ENCODE measurements at regions not wholly inside any gene's neighbourhood (a gene's known extent, or its start where the extent isn't known, plus 50 kb on each side); places are given as distances from the start of the nearest gene placed in this dataset.
A peak's percentile ranks its signal among the peaks of the same experiment; 100 is the strongest.

DNA sequence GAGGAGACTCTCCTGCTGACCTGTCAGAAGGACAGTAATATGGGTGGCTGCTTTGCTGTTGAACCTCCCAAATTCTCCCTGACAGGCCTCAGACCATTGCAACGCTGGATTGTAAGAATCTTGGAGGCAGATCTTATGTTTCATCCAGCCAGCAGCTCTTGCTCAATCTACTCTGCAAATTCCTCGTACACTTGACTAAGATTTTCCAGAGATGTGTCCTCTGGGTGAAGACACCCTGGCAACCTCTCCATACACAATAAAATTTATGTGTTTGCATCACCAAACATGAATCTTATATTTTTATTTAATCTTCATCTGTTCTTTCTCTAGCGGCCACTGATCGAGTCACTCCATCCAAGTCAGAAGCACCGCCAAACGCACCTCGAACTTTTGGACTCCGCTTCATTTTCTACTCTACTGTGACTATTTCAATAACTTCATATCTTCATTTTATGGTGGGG is 623.1 kb downstream of the ACTR3B start:
- DNase-seq (ENCODE audit: low read depth): peak; percentile 88

- no peak for DNase-seq (ENCODE audit: low read depth)
These were observed 624.2 kb downstream of the ACTR3B start for GRCh38 chr7:153383781-153384180.

GRCh38 chr7:153385502-153385901 is 626.0 kb downstream of the ACTR3B start:
- no peak for DNase-seq (ENCODE audit: low read depth)

- no peak for DNase-seq (ENCODE audit: low read depth)
These were observed 627.0 kb downstream of the ACTR3B start for GRCh38 chr7:153386556-153386955.

DNA sequence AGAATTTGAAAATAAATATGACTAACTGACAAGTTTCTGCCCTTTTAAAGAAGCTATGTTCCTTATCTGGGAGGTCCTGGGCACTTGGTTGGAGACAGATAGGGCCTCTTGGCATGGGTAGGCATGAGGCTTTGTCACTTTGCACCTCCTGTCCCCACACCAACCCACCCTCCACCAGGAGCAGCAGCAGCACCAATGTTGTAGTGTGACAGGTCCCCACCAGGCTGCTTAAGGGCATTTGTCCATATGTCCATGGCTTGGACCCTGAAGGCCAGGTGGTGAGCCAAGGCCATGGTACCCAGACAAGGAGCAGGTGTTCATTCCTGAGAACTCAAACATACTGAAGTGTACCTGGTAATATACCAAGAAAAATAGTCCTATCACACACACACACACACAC is 629.1 kb downstream of the ACTR3B start:
- DNase-seq (ENCODE audit: low read depth): no peak

- no peak for DNase-seq (ENCODE audit: low read depth)
These were observed 629.7 kb downstream of the ACTR3B start for GRCh38 chr7:153389261-153389660.

DNA sequence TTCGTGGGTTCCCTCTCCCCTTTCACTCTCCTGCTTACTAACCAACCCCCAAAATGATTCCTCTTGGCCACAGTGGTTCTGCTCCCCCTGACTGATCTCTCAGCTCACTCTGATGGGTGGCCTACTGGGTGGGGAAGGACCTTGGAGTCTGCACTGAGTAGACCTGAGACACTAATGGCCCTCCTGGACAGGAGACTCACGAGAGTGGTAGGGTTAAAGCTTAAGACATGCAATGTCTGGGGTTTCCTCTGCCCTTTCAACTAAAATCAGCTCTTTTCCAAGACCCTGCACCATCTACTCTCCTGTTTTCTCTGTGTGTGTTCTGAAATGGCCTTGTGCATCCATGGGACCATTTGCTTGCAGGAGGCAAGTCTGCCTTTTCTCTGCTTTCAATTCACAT is 631.4 kb downstream of the ACTR3B start:
- no peak for DNase-seq (ENCODE audit: low read depth)

- DNase-seq (ENCODE audit: low read depth): no peak
These were observed 633.2 kb downstream of the ACTR3B start for GRCh38 chr7:153392726-153393125.

- DNase-seq (ENCODE audit: low read depth): no peak
These were observed 634.1 kb downstream of the ACTR3B start for GRCh38 chr7:153393666-153394065.

DNA sequence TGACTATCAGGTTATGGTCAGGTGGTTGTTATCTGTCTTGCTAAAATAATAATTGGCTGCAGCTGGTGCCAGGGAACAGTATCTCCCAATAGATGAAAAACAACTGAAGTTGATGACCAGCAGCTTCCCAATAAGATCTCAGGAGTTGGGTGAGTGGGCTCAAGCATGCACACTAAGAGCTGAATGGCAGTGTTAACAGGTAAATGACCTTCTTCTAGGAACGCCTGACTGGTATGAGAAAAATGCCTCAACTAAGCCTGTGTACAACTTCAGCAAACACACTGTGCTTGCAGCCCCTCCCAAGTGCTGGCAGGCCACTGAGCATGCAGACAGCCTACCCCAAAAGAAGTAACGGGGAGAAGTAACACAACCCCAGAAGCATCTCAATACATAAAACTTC is 636.9 kb downstream of the ACTR3B start:
- DNase-seq (ENCODE audit: low read depth): no peak

GRCh38 chr7:153397459-153397858 is 637.9 kb downstream of the ACTR3B start:
- no peak for DNase-seq (ENCODE audit: low read depth)

DNA sequence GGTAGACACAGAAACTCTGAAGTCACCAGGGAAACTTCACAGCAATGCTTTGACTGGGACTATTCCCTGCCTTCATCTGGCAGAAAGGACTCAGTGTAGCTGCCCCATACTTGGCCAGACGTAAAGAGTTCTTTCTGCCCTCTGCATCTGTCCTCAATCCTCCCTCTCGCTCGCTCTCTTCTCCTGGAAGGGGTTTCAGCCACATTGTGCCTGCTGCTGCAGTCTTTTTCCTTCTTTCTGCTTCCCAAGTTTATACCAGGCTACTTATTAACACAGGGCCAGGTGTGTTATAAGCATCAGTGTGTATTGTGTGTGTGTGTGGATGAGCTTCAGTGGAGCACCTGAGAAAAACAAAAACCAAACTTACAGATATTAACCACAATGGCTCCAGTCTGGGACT is 638.4 kb downstream of the ACTR3B start:
- DNase-seq (ENCODE audit: low read depth): no peak

GRCh38 chr7:153398370-153398769 is 638.8 kb downstream of the ACTR3B start:
- no peak for DNase-seq (ENCODE audit: low read depth)

- no peak for DNase-seq (ENCODE audit: low read depth)
These were observed 639.4 kb downstream of the ACTR3B start for GRCh38 chr7:153398789-153399553.

DNA sequence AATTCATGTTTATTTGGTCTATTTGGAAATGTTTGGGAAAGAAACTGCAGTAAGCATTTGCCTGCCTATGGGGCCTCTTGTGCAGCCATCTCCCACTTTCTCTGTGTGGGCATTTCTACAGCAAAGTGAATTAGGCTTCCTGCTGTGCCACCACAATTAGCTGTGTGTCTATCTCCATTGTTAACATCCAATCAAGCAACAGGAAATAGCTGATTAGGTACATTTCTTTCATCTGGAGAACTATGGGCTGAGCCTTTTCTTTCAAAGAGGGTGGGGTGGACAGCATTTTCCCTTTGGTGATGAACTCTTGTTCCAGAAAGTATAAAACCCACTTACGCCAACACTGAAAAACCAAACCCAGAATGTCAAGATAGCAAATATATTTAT is 640.0 kb downstream of the ACTR3B start:
- DNase-seq (ENCODE audit: low read depth): no peak

DNA sequence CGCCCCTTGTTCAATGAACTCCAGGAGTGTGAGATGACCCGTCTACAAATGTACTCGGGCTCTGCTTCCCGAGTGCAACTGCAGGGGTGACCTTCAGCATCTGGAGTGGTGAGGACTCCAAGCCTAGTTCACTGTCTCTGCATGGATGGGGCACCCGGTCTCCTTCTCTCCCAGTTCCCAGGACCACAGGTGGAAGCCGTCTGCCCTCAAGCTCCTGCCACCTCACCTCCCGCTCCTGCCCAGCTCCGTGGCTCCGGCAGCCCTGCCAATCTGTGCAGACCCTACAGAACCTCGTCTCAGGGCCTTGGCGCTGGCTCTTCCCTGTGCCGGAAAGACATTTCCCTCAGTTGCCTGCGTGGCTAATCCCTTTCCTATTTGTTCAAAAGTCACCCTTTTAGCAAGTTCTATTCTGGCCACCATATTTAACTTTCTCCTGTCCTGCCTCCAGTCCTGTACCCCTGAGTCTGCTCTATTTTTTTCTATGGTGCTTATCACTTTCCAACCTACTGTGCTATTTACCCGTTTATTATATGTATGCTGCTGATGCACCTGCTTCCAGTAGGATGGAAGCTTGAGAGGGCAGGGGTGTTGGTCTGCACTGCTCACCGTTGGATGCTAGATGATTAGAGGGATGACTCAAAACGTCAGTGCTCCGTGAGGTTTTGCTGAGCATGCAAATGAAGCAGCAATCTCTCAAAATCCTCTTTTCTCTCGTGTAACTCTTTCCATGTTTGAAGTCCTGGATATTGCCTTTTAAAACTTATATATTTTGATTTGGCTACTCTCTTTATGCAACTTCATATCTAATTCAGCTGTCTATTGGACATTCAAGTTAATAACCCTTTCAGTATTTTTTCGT is 641.4 kb downstream of the ACTR3B start:
- DNase-seq (ENCODE audit: low read depth): no peak

DNA sequence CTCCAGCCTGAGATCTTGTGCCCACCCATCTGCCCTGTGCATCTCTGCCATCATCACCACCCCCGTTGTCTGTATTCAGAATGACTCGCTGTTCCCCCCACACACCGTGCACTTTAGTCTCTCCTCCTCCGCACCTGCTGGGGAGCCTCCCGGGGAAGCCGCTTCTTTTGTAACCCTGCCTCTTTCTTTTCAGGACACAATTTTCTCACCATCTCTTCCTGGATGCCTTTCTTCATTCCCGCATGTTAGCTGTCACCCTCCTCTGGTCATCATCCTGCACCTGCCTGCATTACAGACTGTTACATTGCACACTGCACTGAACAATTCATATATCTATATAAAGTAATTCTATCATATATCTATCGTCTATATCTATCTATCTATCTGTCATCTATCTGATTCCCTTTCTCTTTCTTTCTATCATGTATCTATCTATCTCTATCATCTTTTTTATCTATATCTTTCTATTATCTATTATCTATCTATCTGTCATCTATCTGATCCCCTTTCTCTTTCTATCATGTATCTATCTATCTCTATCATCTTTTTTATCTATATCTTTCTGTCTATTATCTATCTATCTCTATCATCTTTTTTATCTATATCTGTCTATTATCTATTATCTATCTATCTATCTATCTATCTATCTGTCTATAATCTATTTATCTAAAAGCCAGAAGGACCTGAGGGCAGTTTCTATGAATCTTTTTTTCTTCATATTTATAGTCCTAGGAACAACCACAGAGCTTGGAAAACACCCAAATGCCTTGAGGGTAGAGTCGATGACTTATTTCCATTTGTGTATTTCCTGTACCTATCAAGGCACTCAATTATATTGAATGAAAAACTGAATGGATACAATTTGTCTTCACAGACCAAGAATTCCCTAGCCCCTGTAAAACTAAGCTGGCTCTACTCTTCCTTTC is 642.5 kb downstream of the ACTR3B start:
- no peak for DNase-seq (ENCODE audit: low read depth)

- DNase-seq (ENCODE audit: low read depth): no peak
These were observed 643.4 kb downstream of the ACTR3B start for GRCh38 chr7:153402721-153403541.

DNA sequence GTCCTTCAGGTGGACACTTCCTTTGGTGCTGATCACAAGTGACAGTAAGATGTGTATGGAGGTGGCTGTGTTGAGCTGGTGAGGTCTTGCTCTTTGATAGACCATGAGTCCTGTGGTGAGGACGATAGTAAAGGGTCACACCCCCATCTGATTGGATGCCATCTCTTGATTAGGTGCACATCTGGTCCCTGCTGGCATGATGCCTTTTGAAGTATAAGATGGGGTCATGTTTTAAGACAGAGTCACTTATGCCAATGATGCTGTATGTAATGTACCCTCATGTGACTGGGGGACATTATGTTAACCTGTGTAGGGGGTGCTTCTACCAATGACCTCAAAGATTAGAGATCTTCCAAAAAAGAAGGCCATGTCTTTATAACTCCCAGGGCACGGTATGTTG is 644.6 kb downstream of the ACTR3B start:
- no peak for DNase-seq (ENCODE audit: low read depth)

DNA sequence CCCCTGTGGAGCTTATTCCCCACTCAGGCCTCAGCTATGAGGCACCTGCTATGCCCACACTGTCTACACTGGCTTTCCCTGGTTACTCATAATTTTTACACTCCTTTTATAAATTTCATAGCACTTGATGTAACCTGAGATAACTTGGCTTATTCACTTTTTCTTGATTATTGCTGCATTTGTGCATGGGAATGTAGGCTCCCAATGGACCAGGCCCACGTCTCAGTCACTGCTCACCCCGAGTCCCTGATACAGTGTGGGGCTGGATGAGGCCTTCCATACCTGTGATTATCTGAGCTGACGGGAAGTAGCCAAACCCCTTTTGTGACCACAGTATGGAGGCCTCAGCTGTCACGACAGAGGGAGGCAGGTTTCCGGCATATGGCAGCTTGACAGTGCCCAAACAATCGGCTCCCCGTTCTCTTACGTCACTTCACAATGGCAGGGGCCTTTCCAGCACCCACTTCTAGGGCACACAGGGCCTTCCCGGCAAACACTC is 645.3 kb downstream of the ACTR3B start:
- no peak for DNase-seq (ENCODE audit: low read depth)
